Activated CD8-positive, alpha-beta memory T cell treated with anti-CD3 and anti-CD28 coated beads, Interleukin-2, amount 50 U/mL, for 48 hours (primary cell): ENCODE measurements at regions not wholly inside any gene's neighbourhood (a gene's known extent, or its start where the extent isn't known, plus 50 kb on each side); places are given as distances from the start of the nearest gene placed in this dataset.
"Not testable (repeated sequence)": the region's sequence is repeated elsewhere in the genome, so short reads cannot be mapped to it uniquely, and the experiment has no call there.

Experiments
- DNase-seq: peaks from one replicate; pipeline ENCODE4 v3.0.0-alpha.2; 2020

DNA sequence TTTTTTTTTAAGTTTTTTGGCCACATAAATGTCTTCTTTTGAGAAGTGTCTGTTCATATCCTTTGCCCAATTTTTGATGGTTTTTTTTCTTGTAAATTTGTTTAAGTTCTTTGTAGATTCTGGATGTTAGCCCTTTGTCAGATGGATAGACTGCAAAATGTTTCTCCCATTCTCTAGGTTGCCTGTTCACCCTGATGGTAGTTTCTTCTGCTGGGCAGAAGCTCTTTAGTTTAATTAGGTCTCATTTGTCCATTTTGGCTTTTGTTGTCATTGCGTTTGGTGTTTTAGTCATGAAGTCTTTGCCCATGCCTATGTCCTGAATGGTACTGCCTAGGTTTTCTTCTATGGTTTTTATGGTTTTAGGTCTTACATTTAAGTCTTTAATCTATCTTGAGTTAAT is 320.9 kb upstream of the SETBP1 start:
- DNase-seq: not testable (repeated sequence)

DNA sequence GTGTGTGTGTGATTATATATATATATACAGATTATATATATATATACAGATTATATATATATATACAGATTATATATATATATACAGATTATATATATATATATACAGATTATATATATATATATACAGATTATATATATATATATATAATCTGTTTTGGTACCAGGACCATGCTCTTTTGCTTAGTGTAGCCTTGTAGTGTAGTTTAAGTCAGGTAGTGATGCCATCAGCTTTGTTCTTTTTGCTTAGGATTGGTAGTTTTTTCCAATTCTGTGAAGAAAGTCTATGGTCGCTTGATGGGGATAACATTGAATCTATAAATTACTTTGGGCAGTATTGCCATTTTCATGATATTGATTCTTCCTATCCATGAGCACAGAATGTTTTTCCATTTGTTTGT is 318.5 kb upstream of the SETBP1 start:
- not testable (repeated sequence) for DNase-seq

DNA sequence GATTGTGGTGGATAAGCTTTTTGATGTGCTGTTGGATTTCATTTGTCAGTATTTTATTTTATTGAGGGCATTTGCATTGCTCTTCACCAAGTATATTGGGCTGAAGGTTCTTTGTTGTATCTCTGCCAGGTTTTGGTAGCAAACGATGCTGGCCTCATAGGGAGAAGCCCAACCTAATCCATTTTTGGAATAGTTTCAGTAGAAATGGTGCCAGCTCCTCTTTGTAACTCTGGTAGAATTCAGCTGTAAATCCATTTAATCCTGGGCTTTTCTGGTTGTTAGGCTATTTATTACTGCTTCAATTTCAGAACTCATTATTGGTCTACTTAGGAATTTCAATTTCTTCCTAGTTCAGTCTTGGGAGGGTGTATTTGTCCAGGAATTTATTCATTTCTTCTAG is 309.8 kb upstream of the SETBP1 start:
- no peak for DNase-seq

DNA sequence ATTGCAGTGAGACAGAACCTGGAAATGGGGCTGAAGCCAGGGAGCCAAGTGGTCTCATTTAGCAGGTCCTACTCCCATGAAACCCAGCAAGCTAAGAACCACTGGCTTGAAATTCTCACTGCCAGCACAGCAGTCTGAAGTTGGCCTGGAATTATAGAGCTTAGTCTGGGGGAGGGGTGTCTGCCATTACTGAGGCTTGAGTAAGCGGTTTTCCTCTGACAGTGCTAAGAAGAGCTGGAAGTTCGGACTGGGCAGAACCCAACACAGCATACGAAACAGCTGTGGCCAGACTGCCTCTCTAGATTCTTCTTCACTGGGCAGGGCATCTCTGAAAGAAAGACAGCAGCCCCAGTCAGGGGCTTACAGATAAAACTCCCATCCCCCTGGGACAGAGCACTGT is 305.7 kb upstream of the SETBP1 start:
- DNase-seq: no peak

DNA sequence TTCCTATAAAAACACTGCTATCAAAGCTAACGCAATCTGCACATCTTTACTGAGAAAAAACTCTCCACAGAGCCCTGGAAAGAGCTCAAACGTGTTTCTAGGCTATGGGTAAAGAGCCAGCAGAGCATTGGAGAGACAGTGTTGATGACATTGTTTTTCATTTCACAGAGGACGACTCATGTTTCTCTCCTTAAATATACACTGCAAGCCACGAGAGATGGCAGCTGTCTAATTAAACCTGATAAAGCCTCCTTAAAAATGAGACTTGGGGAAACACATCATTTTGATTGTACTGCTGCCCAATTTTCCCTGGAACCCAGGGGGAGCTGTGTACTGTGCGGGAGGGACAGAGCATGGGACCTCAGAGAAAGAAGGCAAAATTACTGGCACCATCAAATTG is 294.3 kb upstream of the SETBP1 start:
- no peak for DNase-seq

DNA sequence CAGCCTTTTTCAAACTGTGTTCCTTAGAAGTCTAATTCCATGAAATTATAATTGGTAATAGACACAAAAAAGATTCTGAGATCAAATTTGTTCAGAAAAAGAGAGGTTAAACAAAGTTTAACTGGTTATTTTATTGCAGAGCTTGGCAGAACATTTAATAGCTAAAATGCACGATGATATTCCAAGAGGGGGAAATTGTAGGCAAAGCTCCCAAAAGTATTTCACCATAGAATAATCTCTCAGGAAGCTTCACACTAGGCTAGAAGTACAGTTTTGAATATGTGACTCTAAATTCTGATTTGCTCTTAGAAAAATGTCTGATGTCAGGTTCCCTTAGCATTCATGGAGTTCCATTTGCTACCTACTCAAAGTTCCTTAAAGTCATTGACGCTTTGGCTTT is 292.4 kb upstream of the SETBP1 start:
- no peak for DNase-seq

DNA sequence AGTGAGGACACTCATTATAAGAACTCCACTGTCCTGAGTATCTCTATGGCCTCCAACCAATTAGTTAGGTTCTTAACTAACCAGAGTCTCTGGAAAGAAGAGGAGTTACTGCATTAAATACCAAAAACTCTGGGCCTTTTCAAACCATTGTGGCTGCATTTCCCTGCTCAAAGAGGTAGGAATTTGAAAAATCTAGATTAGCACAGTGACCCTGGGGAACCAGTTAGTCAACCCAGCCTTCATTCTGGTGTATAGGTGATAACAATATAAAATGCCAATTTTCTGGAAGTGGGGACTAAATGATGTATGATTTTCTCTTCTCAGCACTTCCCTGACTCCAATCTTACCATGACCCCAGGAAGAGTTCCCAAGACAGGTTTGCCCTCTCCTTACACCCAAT is 287.8 kb upstream of the SETBP1 start:
- DNase-seq: no peak

DNA sequence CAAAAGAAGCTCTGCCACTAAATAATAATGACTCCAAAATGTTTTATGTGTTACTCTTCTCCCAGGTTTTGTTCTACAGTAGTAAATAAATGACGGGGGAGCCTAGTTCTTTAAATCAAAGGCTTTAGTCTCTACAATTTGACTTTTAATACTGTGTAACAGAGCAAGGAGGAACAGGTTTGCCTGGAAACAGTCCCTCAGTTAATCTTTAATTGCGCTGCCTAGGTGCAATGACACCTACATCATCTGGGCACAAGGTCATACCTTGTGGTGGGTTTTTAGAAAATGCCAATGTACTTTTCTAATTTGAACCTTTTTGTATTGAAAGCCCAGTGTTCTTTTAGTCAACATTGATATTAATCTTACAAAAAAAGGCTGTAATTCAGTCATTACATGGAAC is 287.3 kb upstream of the SETBP1 start:
- no peak for DNase-seq

DNA sequence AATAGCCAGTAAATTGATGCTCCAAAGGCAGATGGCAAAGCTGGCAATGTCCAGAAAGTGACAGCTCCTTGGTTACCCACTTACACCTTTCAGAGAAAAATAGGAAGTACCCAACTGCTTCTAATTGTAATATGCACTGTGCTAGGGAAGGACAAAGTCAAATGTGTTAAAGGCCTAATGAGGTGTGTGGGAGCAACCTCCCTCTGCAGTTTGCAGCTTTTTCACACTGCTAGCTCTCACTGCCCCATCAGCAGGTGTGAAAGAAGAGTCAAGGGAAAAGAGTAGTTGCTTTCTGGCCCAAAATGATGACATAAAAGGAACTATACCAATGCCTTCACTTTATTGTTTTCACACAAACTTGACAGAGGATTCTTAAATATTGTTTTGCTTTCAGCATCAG is 284.1 kb upstream of the SETBP1 start:
- no peak for DNase-seq

DNA sequence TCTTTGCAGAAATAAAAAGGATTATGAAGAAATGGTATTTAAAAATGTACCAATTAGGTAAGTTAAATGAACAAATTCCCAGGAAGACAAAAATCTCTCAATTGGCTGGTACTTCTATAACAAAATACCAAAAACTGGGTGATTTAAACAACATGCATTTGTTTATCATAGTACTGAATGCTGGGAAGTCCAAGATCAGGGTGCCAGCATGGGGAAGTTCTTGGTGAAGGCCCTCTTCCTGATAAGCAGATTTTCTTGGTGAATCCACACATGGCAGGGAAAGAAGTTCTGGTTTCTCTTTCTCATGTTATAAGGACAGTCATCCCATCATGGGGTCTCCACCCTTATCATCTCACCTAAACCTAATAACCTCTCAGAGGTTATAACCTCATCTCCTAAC is 271.6 kb upstream of the SETBP1 start:
- no peak for DNase-seq

DNA sequence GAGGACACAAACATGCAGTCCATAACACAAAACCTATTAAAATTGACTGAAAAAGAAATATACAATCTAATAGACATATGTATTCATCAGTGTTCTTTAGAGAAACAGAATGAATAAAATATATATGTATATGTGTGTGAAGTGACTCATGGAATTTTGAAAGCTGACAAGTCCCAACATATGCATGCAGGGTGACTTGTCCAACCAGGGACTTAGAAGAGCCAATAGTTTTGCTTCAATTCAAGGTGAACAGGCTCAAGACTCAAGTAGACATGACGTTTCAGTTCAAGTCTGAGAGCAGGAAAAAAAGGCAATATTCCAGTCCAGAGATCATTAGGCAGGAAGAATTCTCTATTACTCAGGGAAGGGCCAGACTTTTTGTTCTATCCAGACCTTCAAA is 271.2 kb upstream of the SETBP1 start:
- DNase-seq: no peak

DNA sequence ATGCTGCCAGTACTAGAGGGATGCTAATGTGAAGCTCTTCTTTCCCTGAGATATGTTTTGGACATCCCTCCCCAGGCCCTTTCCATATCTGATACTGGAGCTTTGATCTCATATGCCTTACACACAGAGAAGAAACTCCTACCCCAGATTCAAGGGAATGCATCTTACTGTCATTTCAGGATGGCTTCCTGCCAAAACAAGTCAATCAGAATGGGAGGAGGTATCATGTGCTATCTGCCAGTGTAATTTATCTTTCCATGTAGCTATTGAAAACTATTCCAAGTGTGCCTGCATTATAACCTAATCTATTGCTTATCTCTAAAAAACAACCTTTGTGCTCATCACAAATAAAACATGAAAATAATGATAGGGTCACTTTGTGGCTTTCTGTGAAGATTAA is 269.9 kb upstream of the SETBP1 start:
- no peak for DNase-seq

DNA sequence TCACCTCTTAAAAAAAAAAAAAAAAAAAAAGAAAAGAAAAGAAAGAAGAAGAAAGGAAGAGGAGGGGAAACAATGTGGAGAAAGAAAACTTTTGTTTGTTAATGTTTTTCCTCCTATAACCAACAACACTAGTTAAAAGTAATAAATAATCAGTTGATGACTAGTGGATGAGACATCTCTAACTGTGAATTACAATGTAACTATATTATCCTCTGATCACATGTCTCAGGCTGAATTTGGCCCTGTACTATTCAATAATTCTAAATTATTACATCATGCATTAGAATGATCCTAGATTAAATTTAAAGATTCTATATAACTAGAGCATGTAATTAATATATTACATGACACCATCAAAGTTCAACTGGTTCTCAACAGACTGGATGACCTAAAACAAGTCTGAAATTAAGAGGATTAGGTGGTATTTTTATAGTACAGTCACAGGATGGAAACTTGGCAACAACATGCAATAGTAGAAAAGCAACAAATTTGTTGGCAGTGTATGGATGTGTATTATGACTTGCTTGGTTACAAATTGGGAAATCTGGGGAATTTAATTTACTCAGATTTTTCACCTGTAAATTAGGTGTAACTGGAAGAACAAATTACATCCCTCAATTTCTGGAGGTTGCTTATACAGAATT is 269.3 kb upstream of the SETBP1 start:
- DNase-seq: no peak

DNA sequence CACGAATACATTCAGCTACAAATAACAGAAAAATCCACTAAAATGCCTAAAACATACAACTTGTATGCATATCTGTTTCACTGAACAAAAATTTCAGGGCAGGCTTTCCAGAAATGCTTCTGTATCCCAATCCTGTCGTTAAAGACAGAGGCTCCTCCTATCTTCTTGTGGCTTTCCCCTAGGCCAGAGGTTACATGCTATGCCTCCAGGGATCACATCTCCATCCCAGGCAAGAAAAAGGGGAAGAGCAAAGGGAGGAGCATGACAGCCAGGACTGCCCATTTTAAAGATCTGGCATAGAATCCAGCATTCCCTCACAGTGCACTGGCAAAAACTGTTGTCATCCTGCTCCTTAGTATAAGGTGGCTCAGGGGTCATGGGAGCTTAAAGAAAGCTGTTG is 268.7 kb upstream of the SETBP1 start:
- no peak for DNase-seq

DNA sequence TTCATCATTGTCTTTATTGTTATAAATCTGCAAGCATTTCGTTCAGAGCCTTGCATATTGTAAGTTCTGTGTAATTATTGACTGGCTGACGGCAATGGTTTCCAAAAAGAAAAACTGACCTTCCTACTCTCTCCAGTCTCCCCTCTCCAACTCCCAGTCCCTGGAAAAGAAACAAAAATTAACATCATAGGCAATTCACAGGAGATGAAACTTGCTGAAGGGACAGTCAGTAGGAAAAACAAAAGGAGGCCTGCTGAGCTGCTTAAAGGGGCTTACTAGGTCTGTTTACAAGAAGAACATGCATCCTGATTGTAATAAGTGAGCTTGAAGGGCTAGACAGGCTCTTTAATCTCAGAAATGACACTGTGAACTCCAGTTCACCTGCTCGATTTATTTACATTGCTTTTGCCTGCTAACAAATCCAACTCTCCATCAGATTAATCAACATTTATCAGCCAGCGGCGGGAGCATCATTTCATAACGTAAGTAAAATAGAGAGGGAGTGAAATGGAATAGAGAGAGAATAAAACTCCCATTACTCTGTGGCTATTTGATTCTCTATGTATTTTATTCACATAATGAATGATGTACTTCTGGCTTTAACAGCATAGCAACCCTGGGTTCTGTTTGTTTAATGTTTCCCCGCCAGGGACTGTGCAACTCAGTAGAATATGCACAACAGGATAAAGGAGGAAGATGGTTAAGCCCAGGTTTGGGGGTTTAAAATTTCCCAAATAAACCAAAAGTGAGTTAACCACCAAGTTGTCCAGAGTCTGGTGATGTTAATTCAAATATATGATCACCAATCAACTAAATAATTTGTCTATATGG is 256.7 kb upstream of the SETBP1 start:
- no peak for DNase-seq

DNA sequence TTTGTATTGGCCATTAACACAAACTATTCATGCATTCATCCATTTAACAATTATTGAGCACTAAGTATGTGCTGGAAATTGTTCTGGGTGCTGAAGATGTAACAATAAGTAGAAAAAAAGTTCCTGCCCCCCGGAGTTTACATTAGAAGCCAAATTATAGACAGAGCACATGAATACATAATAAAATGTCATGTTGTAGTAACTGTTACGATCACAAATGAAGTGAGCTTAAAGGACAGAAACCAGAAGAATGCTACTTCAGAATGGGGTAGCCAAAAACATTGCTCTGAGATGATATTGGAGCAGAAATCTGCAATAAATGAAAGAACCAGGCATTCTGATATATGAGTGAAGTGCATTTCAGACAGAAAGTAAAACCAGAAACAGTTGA is 256.0 kb upstream of the SETBP1 start:
- DNase-seq: no peak

DNA sequence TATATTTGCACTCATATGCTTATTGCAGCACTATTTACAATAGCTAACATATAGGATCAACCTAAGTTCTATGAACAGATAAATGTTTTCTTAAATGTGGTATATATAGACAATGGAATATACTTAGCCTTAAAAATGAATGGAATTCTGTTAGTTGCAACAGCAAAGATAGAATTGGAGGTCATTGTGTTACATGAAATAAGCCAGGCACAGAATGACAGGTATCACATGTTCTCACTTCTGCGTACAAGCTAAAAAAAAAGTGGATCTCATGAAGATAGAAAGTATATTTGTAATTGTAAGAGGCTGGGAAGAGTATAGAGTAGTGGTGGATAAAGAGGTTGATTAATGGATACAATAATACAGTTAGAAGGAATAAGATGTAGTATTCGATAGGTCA is 255.5 kb upstream of the SETBP1 start:
- no peak for DNase-seq

DNA sequence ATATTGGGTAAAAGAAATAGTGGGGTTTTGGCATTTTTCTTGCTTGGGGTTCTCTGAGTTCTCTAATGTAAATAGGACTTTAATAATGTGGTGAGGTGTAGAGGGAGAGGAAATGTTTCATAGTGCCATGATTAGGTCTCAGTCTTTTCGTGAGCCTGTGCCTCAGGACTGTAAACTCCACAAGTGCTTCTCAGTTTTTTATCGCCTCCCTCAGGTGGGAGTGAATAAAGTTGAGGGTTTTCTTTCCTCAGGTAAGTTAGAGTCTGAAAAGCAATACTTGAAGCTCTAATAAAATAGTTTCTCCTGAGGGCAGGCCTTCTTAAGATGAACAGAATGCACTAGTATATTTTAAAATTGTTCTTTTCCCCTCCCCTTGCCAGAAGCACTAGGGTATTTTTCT is 243.1 kb upstream of the SETBP1 start:
- no peak for DNase-seq

DNA sequence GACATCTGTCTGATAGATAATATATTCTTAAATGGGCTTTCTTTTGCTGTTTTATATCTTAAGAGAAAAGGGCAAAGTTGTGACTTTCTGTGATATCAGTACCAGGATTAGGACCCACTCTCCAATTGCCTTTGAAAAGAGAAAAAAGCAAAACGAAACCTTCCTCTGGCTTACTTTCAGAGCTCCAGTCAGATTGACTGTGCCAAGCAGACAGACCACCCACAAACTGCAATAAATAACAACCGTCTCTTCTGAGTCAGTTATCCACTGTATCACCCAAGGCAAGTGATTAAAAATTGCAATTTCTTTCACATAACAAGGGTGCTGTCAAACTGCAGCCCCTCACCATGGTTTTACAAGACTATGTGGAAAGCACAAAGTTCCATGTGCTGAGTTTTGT is 230.5 kb upstream of the SETBP1 start:
- no peak for DNase-seq

DNA sequence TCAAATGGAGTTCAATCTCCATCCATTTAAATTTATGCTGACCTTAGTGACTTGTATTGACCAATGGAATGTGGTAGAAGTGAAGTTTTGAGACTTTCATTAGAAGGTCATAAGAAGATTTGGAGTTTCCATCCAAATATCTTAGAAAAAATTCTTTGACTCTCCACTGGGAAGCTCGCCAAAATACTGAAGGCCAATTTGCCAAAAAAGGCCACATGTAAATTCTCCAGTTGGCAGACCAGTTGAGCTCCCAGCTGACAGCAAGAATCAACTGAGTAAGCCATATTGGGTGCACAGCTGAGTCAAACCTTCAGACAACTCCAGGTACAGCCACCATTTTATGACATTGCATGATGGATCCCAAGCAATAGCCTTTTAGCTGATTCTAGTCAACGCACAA is 228.3 kb upstream of the SETBP1 start:
- DNase-seq: no peak

DNA sequence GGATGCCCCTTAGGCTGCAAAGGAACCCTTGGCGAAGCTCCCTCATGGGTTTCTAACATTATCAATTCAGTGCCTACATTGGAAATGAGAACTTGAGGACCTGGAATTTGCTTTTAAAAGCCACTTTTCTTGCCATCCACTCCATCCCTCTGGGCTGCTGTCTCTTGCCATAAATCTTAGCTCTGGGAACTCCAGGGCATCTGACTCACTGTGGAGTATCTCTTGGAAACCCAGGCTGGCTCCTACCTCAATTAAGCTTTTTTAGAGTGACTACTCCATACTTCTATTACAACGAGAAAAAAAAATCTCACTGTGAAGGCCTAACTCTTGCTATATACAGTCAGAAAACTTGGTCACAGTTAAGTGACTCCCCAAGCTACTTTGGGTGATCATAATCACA is 227.2 kb upstream of the SETBP1 start:
- no peak for DNase-seq

DNA sequence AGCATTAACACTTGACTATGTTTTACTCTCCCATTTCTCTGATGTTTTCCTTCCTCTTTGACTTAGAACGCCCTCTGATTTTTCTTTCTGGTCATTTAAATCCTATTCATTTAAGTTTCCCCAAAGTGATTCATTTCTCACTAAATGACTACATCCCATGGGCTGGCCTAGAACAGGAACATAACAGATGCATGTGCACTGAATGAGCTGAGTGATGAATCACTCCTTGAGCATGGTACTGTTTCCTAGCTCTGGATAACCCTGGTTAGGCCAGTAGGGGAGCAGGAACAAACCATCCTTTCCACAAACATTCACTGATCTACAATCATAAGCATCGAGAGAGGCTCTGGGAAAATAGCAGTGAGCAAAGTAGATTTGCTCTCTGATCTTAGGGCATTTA is 221.9 kb upstream of the SETBP1 start:
- DNase-seq: no peak

DNA sequence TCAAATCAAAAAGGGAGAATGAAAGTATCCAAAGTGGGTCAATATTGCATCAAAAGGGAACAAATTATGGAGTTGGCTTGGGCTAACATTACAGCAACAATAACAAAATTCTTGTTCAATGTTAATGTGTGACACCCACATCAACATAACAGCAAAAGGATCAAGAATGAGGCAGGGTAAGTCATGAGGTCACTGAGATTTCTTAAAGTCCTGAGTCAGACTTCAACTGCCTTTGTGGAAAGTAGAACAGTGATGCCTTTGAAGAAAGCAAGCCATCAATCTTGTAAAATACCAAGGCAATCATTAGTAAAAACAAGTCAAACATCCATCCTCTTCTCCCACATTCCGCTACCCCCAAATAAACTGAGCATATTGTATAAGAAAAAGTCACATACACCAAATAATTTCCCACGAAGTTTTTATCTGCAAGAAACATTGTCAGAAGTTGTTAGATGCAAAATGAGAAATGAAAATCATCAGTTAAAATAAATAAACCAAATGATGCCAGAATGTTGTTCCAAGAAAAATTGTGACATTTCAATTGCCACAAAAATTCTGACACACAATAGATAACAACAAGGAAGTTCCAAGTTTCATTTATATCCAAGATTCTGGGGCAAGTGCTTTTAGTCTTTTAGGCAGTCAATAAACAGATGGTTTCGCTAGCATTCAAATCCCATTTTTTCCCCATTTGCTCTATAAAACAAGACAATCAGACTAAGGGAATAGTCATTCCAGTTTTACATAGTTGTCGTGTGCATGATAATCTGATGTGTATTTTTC is 216.1 kb upstream of the SETBP1 start:
- no peak for DNase-seq

DNA sequence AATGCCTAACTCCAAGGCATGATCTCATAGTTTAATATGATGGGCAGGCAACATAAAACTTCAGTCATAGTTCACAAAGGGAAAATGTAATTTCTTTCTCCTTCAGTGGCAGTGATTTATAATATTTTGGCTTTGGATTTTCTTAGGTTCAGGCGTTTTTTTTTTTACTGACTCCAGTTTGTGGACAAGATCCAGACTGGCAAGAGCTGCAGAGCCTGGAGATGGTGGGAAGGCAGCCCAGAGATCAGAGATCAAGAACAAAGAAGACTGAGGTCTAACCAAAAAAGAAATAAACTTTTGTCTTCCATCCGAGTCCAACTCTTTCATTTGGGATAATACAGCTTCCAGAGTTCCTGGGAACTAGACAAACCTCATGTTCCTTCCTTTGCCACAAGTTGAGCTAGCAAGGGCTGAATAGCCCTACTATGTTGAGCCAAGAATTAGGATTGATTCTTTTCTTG is 215.3 kb upstream of the SETBP1 start:
- no peak for DNase-seq
